ENCODE measurements at regions not wholly inside any gene's neighbourhood (a gene's known extent, or its start where the extent isn't known, plus 50 kb on each side); places are given as distances from the start of the nearest gene placed in this dataset.
"Not testable (repeated sequence)": the region's sequence is repeated elsewhere in the genome, so short reads cannot be mapped to it uniquely, and the experiment has no call there.

DNA sequence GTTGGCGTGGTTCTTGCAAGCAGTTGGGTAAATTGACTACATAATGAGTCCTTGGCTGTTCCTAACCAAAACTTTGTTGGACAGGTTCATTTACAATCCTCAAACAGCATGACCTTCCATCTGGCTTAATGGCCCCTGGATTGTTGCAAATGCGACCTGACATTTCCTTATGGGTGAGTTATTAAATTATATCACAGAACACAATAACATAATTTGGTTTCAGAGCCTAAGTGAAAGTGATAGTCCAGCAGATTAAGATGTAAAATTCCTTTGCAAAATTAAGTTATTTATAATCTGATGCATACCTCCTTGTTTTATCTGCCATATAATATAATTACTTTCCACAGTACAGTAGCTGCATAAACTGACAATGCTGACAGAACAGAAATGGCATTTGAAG lies 224.4 kb downstream of the TUSC1 start:
- DNase-seq (no peak), ATAC-seq (ENCODE audit: low read depth in 2 of 2) (no peak)
- Histone ChIP-seq H3K9me3 (ENCODE audit: control insufficient read depth in 2 of 2, low read length in 2 of 2) (no peaks in the 10 kb centered on the region), H3K27ac (ENCODE audit: insufficient read depth, low read length, poor library complexity, severe bottlenecking) (no peak overlapping the region), H3K4me1 (ENCODE audit: control insufficient read depth, insufficient read depth, low read length, poor library complexity, severe bottlenecking) (no peaks in the 10 kb centered on the region), H3K36me3 (ENCODE audit: control insufficient read depth, insufficient read depth, low read length) (no peaks in the 10 kb centered on the region), H3K4me3 (ENCODE audit: low read depth, low read length) (no peak overlapping the region), H3K27me3 (ENCODE audit: control insufficient read depth, insufficient read depth, low read length) (no peaks in the 10 kb centered on the region)
- no peak overlapping the region for H3K27ac Mint-ChIP-seq
- no peaks in the 10 kb centered on the region for H3K4me1 Mint-ChIP-seq
- no peaks in the 10 kb centered on the region for H3K36me3 Mint-ChIP-seq
- no peak overlapping the region for H3K4me3 Mint-ChIP-seq
- H3K9me3 Mint-ChIP-seq, result peaks cover 0 to 28% (median 8%) of the 10 kb centered on the region in 7 donors
- H3K27me3 Mint-ChIP-seq, result no peaks in the 10 kb centered on the region

DNA sequence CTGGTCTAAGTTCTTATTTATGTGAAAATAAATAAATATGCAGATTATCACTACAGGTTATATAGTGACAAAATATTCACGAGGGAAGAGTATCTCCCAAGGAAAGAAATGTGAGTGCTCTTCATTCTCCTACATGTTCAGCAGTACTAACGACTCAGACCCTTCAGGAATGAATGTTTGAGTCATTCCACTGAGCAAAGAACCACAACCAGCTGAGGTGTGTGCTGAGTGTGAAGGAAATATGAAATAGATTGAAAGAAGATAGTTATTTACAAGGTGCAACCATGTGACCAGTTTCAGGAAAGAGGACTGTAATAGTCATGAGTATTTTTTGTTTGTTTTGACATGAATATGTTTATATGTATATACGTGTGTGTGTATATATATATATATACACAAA lies 228.7 kb downstream of the TUSC1 start:
- Histone ChIP-seq H3K4me1 (ENCODE audit: control insufficient read depth, insufficient read depth, low read length, poor library complexity, severe bottlenecking) (no peaks in the 10 kb centered on the region), H3K36me3 (ENCODE audit: control insufficient read depth, insufficient read depth, low read length) (no peaks in the 10 kb centered on the region), H3K27ac (ENCODE audit: insufficient read depth, low read length, poor library complexity, severe bottlenecking) (no peak overlapping the region), H3K4me3 (ENCODE audit: low read depth, low read length) (no peak overlapping the region), H3K27me3 (ENCODE audit: control insufficient read depth, insufficient read depth, low read length) (no peaks in the 10 kb centered on the region), H3K9me3 (ENCODE audit: control insufficient read depth in 2 of 2, low read length in 2 of 2) (no peaks in the 10 kb centered on the region)
- no peak for DNase-seq
- ATAC-seq (ENCODE audit: low read depth in 2 of 2), result no peak
- H3K9me3 Mint-ChIP-seq, result peaks cover 0 to 8% (median 2%) of the 10 kb centered on the region in 7 donors
- no peaks in the 10 kb centered on the region for H3K27me3 Mint-ChIP-seq
- H3K4me3 Mint-ChIP-seq, result no peak overlapping the region
- no peak overlapping the region for H3K27ac Mint-ChIP-seq
- H3K36me3 Mint-ChIP-seq, result no peaks in the 10 kb centered on the region
- H3K4me1 Mint-ChIP-seq, result no peaks in the 10 kb centered on the region

DNA sequence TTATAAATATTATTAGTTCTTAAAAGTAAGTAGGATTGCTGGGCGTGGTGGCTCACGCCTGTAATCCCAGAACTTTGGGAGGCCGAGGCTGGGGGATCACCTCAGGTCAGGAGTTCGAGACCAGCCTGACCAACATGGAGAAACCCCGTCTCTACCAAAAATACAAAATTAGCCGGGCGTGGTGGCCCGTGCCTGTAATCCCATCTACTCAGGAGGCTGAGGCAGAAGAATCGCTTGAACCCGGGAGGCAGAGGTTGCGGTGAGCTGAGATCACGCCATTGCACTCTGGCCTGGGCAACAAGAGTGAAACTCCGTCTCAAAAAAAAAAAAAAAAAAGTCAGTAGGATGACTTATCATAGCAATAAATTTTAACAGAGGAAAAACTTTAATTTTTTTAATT lies 232.5 kb downstream of the TUSC1 start:
- not testable (repeated sequence) for H3K4me1 Mint-ChIP-seq; H3K27me3 Mint-ChIP-seq; ATAC-seq (ENCODE audit: low read depth in 2 of 2); H3K4me3 ChIP-seq (ENCODE audit: low read depth, low read length); H3K4me1 ChIP-seq (ENCODE audit: control insufficient read depth, insufficient read depth, low read length, poor library complexity, severe bottlenecking); H3K4me3 Mint-ChIP-seq; DNase-seq; H3K27ac Mint-ChIP-seq; H3K36me3 ChIP-seq (ENCODE audit: control insufficient read depth, insufficient read depth, low read length); H3K27me3 ChIP-seq (ENCODE audit: control insufficient read depth, insufficient read depth, low read length); H3K9me3 ChIP-seq (ENCODE audit: control insufficient read depth in 2 of 2, low read length in 2 of 2); H3K27ac ChIP-seq (ENCODE audit: insufficient read depth, low read length, poor library complexity, severe bottlenecking); H3K36me3 Mint-ChIP-seq
- peaks cover 0 to 13% (median 5%) of the 10 kb centered on the region in 7 donors for H3K9me3 Mint-ChIP-seq

DNA sequence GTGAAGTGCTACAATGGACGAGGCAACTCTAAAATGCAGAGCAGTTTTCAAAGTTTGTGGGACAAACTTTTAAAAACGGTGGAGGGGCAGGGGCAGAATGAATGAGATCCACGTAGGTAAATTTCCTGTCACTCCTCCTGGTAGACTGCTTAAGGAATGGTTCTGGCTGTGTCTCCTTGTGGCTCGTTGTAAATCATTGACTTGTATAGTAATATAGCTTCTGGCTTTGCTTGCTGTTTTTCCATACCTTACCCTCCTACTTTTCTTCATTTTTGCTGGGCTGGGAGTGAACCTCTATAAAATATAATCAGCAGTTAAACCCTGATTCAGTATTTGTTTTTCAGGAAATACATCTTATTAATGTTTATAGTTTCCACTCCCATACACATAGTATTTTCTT lies 235.7 kb downstream of the TUSC1 start:
- Mint-ChIP-seq H3K9me3 (peaks cover 0 to 17% (median 4%) of the 10 kb centered on the region in 7 donors), H3K36me3 (no peaks in the 10 kb centered on the region), H3K27ac (no peak overlapping the region), H3K27me3 (no peaks in the 10 kb centered on the region), H3K4me1 (no peaks in the 10 kb centered on the region), H3K4me3 (no peak overlapping the region)
- DNase-seq (no peak), ATAC-seq (ENCODE audit: low read depth in 2 of 2) (no peak)
- no peaks in the 10 kb centered on the region for H3K36me3 ChIP-seq (ENCODE audit: control insufficient read depth, insufficient read depth, low read length)
- H3K4me3 ChIP-seq (ENCODE audit: low read depth, low read length), result no peak overlapping the region
- no peaks in the 10 kb centered on the region for H3K4me1 ChIP-seq (ENCODE audit: control insufficient read depth, insufficient read depth, low read length, poor library complexity, severe bottlenecking)
- H3K27ac ChIP-seq (ENCODE audit: insufficient read depth, low read length, poor library complexity, severe bottlenecking), result no peak overlapping the region
- H3K9me3 ChIP-seq (ENCODE audit: control insufficient read depth in 2 of 2, low read length in 2 of 2), result peaks cover 0 to 3% of the 10 kb centered on the region in 2 experiments
- H3K27me3 ChIP-seq (ENCODE audit: control insufficient read depth, insufficient read depth, low read length), result no peaks in the 10 kb centered on the region

DNA sequence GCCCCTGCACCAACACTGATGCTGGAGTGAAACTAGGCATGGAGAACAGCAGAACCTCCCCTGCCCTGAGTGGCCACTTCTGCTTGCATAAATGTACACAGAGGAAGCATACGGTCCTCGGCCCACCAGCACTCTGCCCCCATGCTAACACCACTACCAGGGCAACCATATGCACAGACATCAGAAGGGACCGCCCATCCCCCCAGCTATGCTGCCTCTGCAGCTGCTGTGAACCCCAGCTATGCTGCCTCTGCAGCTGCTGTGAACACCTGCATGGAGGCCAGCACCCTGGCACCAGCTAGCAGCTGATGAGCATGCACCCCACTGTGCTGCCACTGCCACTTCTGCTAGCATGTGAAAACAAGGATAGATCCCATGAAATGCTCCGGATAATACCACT lies 250.3 kb downstream of the TUSC1 start:
- Histone ChIP-seq H3K4me1 (ENCODE audit: control insufficient read depth, insufficient read depth, low read length, poor library complexity, severe bottlenecking) (no peaks in the 10 kb centered on the region), H3K27ac (ENCODE audit: insufficient read depth, low read length, poor library complexity, severe bottlenecking) (no peak overlapping the region), H3K36me3 (ENCODE audit: control insufficient read depth, insufficient read depth, low read length) (no peaks in the 10 kb centered on the region), H3K27me3 (ENCODE audit: control insufficient read depth, insufficient read depth, low read length) (no peaks in the 10 kb centered on the region), H3K9me3 (ENCODE audit: control insufficient read depth in 2 of 2, low read length in 2 of 2) (peaks cover 0 to 14% of the 10 kb centered on the region in 2 experiments), H3K4me3 (ENCODE audit: low read depth, low read length) (no peak overlapping the region)
- no peak overlapping the region for H3K4me3 Mint-ChIP-seq
- H3K4me1 Mint-ChIP-seq, result no peaks in the 10 kb centered on the region
- H3K9me3 Mint-ChIP-seq, result peaks cover 0 to 43% (median 13%) of the 10 kb centered on the region in 7 donors
- no peaks in the 10 kb centered on the region for H3K27me3 Mint-ChIP-seq
- DNase-seq, result no peak
- no peaks in the 10 kb centered on the region for H3K36me3 Mint-ChIP-seq
- H3K27ac Mint-ChIP-seq, result no peak overlapping the region
- no peak for ATAC-seq (ENCODE audit: low read depth in 2 of 2)

DNA sequence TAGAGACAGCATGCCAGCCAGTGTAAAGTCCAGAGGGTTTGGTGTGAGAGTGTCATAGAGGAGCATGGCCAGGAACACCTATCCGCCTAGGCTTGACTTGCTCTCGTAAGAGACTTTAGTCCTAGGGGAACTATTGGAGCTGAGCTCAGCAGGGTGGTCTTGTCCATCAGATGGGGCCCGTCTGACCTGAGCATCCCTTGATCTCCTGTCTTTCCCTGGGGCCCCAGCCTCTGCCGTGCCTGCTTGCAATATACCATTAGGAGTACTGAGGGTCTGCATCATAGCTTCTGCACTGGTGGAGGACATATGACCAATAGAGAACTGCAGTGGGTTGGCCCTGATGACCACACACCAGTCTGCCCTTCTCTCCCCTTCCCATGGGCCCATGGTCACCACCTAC lies 251.0 kb downstream of the TUSC1 start:
- H3K36me3 Mint-ChIP-seq, result no peaks in the 10 kb centered on the region
- H3K9me3 Mint-ChIP-seq, result peaks cover 0 to 43% (median 13%) of the 10 kb centered on the region in 7 donors
- H3K4me1 Mint-ChIP-seq, result no peaks in the 10 kb centered on the region
- Histone ChIP-seq H3K4me3 (ENCODE audit: low read depth, low read length) (no peak overlapping the region), H3K27ac (ENCODE audit: insufficient read depth, low read length, poor library complexity, severe bottlenecking) (no peak overlapping the region), H3K4me1 (ENCODE audit: control insufficient read depth, insufficient read depth, low read length, poor library complexity, severe bottlenecking) (no peaks in the 10 kb centered on the region), H3K9me3 (ENCODE audit: control insufficient read depth in 2 of 2, low read length in 2 of 2) (peaks cover 0 to 21% of the 10 kb centered on the region in 2 experiments), H3K36me3 (ENCODE audit: control insufficient read depth, insufficient read depth, low read length) (no peaks in the 10 kb centered on the region), H3K27me3 (ENCODE audit: control insufficient read depth, insufficient read depth, low read length) (no peaks in the 10 kb centered on the region)
- no peak overlapping the region for H3K4me3 Mint-ChIP-seq
- H3K27ac Mint-ChIP-seq, result no peak overlapping the region
- ATAC-seq (ENCODE audit: low read depth in 2 of 2), result no peak
- no peak for DNase-seq
- no peaks in the 10 kb centered on the region for H3K27me3 Mint-ChIP-seq

DNA sequence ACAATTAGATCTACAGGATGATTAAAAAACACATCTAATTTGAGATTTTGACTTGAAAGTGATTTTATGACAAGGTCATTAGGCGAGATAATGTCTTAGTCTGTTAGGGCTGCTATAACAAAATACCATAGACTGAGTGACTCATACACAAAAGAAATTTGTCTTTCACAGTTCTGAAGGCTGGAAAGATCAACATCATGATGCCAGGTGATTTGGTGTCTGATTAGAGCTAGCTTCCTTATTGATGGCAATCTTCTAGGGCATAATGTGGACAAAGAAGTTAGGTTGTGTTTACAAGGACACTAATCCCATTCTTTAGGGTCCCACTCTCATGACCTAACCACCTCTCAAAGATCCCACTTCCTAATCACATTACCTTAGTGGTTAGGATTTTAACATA lies 256.7 kb downstream of the TUSC1 start:
- H3K4me1 Mint-ChIP-seq, result peaks cover 0 to 5% (median 0%) of the 10 kb centered on the region in 4 donors
- H3K4me1 ChIP-seq (ENCODE audit: control insufficient read depth, insufficient read depth, low read length, poor library complexity, severe bottlenecking), result no peaks in the 10 kb centered on the region
- ATAC-seq (ENCODE audit: low read depth in 2 of 2) (no peak), DNase-seq (no peak)
- no peaks in the 10 kb centered on the region for H3K27me3 ChIP-seq (ENCODE audit: control insufficient read depth, insufficient read depth, low read length)
- no peak overlapping the region for H3K4me3 Mint-ChIP-seq
- H3K9me3 ChIP-seq (ENCODE audit: control insufficient read depth in 2 of 2, low read length in 2 of 2), result peaks cover 3 to 19% of the 10 kb centered on the region in 2 experiments
- no peaks in the 10 kb centered on the region for H3K36me3 ChIP-seq (ENCODE audit: control insufficient read depth, insufficient read depth, low read length)
- no peaks in the 10 kb centered on the region for H3K27me3 Mint-ChIP-seq
- no peak overlapping the region for H3K27ac ChIP-seq (ENCODE audit: insufficient read depth, low read length, poor library complexity, severe bottlenecking)
- no peaks in the 10 kb centered on the region for H3K36me3 Mint-ChIP-seq
- H3K9me3 Mint-ChIP-seq, result peaks cover 2 to 31% (median 7%) of the 10 kb centered on the region in 7 donors
- H3K4me3 ChIP-seq (ENCODE audit: low read depth, low read length), result no peak overlapping the region
- no peak overlapping the region for H3K27ac Mint-ChIP-seq

DNA sequence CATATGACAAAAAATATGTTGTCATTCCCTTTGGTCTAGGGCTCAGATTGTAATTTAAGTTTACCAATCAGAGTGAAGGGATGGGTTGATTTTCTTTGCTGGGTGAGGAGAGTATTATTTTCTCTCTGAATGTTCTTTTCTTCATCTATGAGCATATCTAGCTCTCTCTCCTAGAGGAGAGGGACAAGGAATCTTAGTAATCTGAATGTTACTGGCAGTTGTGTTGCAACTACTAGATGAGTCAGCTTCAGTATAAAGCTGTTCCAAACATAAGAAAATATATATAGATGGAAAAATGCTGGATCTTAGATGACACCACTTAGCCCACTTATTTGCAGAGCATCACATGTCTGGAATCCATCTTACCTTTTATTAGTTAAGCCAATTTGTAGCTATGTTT lies 259.3 kb downstream of the TUSC1 start:
- no peaks in the 10 kb centered on the region for H3K4me1 ChIP-seq (ENCODE audit: control insufficient read depth, insufficient read depth, low read length, poor library complexity, severe bottlenecking)
- H3K27ac Mint-ChIP-seq, result no peak overlapping the region
- no peak overlapping the region for H3K4me3 Mint-ChIP-seq
- peaks cover 3 to 9% of the 10 kb centered on the region in 2 experiments for H3K9me3 ChIP-seq (ENCODE audit: control insufficient read depth in 2 of 2, low read length in 2 of 2)
- peaks cover 3 to 28% (median 8%) of the 10 kb centered on the region in 7 donors for H3K9me3 Mint-ChIP-seq
- H3K36me3 Mint-ChIP-seq, result no peaks in the 10 kb centered on the region
- DNase-seq (no peak), ATAC-seq (ENCODE audit: low read depth in 2 of 2) (no peak)
- no peak overlapping the region for H3K27ac ChIP-seq (ENCODE audit: insufficient read depth, low read length, poor library complexity, severe bottlenecking)
- H3K4me3 ChIP-seq (ENCODE audit: low read depth, low read length), result no peak overlapping the region
- no peaks in the 10 kb centered on the region for H3K27me3 ChIP-seq (ENCODE audit: control insufficient read depth, insufficient read depth, low read length)
- H3K27me3 Mint-ChIP-seq, result no peaks in the 10 kb centered on the region
- H3K4me1 Mint-ChIP-seq, result peaks cover 0 to 5% (median 0%) of the 10 kb centered on the region in 4 donors
- H3K36me3 ChIP-seq (ENCODE audit: control insufficient read depth, insufficient read depth, low read length), result no peaks in the 10 kb centered on the region
